ENCODE measurements at regions not wholly inside any gene's neighbourhood (a gene's known extent, or its start where the extent isn't known, plus 50 kb on each side); places are given as distances from the start of the nearest gene placed in this dataset.

DNA sequence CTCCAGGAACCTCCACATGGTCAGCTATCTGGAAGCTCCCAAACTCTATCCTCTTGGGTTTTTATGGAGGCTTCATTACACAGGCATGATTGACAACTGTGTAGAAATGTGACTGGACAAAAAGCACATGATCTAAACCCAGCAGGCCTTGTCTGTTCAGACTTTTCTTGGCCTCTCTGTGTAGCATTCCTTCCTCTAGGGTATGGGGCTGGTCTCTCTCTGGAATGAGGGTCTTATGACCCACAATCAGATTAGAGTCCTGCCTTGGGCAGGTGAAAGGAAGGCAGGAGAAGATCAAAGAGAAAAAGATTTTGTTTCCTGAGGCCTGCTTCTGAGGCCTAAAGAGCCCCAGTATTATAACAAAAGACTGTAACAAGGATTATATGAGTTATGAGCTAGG, 162.7 kb downstream of the SP3 start:
- no peaks in the 10 kb centered on the region for H3K36me3 Mint-ChIP-seq (ENCODE audit: insufficient read depth, unreplicated experiment)
- BruUV-seq (replicated peaks): no TSS peak
- no peak overlapping the region for H3K27ac Mint-ChIP-seq (ENCODE audit: unreplicated experiment)
- DNase-seq: no peak
- no peak overlapping the region for H3K4me3 Mint-ChIP-seq (ENCODE audit: low read depth, unreplicated experiment)
- H3K4me1 Mint-ChIP-seq (ENCODE audit: low read depth, unreplicated experiment): no peaks in the 10 kb centered on the region
- TF ChIP-seq, protein P1, sequence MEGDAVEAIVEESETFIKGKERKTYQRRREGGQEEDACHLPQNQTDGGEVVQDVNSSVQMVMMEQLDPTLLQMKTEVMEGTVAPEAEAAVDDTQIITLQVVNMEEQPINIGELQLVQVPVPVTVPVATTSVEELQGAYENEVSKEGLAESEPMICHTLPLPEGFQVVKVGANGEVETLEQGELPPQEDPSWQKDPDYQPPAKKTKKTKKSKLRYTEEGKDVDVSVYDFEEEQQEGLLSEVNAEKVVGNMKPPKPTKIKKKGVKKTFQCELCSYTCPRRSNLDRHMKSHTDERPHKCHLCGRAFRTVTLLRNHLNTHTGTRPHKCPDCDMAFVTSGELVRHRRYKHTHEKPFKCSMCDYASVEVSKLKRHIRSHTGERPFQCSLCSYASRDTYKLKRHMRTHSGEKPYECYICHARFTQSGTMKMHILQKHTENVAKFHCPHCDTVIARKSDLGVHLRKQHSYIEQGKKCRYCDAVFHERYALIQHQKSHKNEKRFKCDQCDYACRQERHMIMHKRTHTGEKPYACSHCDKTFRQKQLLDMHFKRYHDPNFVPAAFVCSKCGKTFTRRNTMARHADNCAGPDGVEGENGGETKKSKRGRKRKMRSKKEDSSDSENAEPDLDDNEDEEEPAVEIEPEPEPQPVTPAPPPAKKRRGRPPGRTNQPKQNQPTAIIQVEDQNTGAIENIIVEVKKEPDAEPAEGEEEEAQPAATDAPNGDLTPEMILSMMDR (IDR thresholded peaks at IDR 0.05; ENCODE audit: unreplicated experiment): no peak
- CTCF ChIA-PET: interaction anchor here (0.9 kb wide), 1 partner anchor 539 kb away, joined by 8 read pairs; no protein-coding TSS in a partner anchor
- H3K27me3 Mint-ChIP-seq (ENCODE audit: unreplicated experiment): no peaks in the 10 kb centered on the region
- no peaks in the 10 kb centered on the region for H3K9me3 Mint-ChIP-seq (ENCODE audit: low read depth, unreplicated experiment)
- intact Hi-C loops (cut with micrococcal nuclease; ENCODE audit: unreplicated experiment): no loop called here

DNA sequence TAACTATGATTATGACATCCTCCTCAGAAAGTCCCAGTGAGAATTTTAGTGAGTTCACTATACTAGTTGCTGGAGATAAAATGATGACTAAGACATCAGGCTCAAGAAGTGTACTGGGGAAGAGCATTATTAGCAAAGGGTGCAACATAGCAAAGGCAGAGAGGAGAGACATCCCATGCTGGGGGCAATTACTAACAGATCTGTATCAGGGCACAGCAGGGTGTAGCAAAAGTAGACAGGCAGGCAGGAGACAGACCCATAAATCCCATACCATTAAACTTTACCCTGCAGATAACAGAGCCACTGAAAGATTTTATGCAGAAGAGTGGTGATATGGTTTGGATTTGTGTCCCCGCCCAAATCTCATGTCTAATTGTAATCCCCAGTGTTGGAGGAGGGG, 161.7 kb downstream of the SP3 start:
- no peaks in the 10 kb centered on the region for H3K36me3 Mint-ChIP-seq (ENCODE audit: insufficient read depth, unreplicated experiment)
- no peaks in the 10 kb centered on the region for H3K27me3 Mint-ChIP-seq (ENCODE audit: unreplicated experiment)
- H3K4me3 Mint-ChIP-seq (ENCODE audit: low read depth, unreplicated experiment): no peak overlapping the region
- no TSS peak for BruUV-seq (replicated peaks)
- H3K4me1 Mint-ChIP-seq (ENCODE audit: low read depth, unreplicated experiment): no peaks in the 10 kb centered on the region
- CTCF ChIA-PET: no interaction called here
- TF ChIP-seq, protein P1 (IDR thresholded peaks at IDR 0.05; ENCODE audit: unreplicated experiment): no peak
- DNase-seq: no peak
- peaks cover 3% of the 10 kb centered on the region for H3K9me3 Mint-ChIP-seq (ENCODE audit: low read depth, unreplicated experiment)
- no peak overlapping the region for H3K27ac Mint-ChIP-seq (ENCODE audit: unreplicated experiment)
- intact Hi-C loops (cut with micrococcal nuclease; ENCODE audit: unreplicated experiment): no loop called here

- TF ChIP-seq, protein P1 (IDR thresholded peaks at IDR 0.05; ENCODE audit: unreplicated experiment): no peak
- Mint-ChIP-seq H3K27me3 (ENCODE audit: unreplicated experiment) (no peaks in the 10 kb centered on the region), H3K9me3 (ENCODE audit: low read depth, unreplicated experiment) (peaks cover 3% of the 10 kb centered on the region), H3K4me3 (ENCODE audit: low read depth, unreplicated experiment) (no peak overlapping the region), H3K27ac (ENCODE audit: unreplicated experiment) (no peak overlapping the region), H3K4me1 (ENCODE audit: low read depth, unreplicated experiment) (no peaks in the 10 kb centered on the region), H3K36me3 (ENCODE audit: insufficient read depth, unreplicated experiment) (no peaks in the 10 kb centered on the region)
- CTCF ChIA-PET: no interaction called here
- BruUV-seq (replicated peaks): no TSS peak
- intact Hi-C loops (cut with micrococcal nuclease; ENCODE audit: unreplicated experiment): no loop called here
- DNase-seq: no peak
These were observed 158.4 kb downstream of the SP3 start for GRCh38 chr2:173806761-173807160.

- CTCF ChIA-PET: no interaction called here
- no peak for DNase-seq
- TF ChIP-seq, protein P1 (IDR thresholded peaks at IDR 0.05; ENCODE audit: unreplicated experiment): no peak
- Mint-ChIP-seq H3K9me3 (ENCODE audit: low read depth, unreplicated experiment) (peaks cover 3% of the 10 kb centered on the region), H3K27ac (ENCODE audit: unreplicated experiment) (no peak overlapping the region), H3K36me3 (ENCODE audit: insufficient read depth, unreplicated experiment) (no peaks in the 10 kb centered on the region), H3K27me3 (ENCODE audit: unreplicated experiment) (no peaks in the 10 kb centered on the region), H3K4me3 (ENCODE audit: low read depth, unreplicated experiment) (no peak overlapping the region), H3K4me1 (ENCODE audit: low read depth, unreplicated experiment) (no peaks in the 10 kb centered on the region)
- intact Hi-C loops (cut with micrococcal nuclease; ENCODE audit: unreplicated experiment): no loop called here
- BruUV-seq (replicated peaks): no TSS peak
These were observed 156.5 kb downstream of the SP3 start for GRCh38 chr2:173808718-173809117.
